Heart left ventricle (tissue), 13 donors: ENCODE measurements at regions not wholly inside any gene's neighbourhood (a gene's known extent, or its start where the extent isn't known, plus 50 kb on each side); places are given as distances from the start of the nearest gene placed in this dataset.

Source experiments
- CTCF ChIP-seq, 12 donors: fragments of 200-600 bp; sonication (generic) in 4 of 12; IDR thresholded peaks; one replicate each; pipeline versions ENCODE4 v1.5.0 to v1.8.0; 2018 to 2022; ENCODE audit warnings: antibody characterized with exemption in 12 of 12, mild to moderate bottlenecking in 5 of 12
- POLR2A ChIP-seq, 2 donors: fragments of 450-650 bp; IDR thresholded peaks; one replicate each; pipeline ENCODE4 v1.6.1; 2017; ENCODE audit warnings: antibody characterized with exemption in 2 of 2, mild to moderate bottlenecking in 2 of 2, moderate library complexity in 2 of 2
- donor health status: ischemic (EF 13 %, LVEDD 7.1; RV severe dilation, severe dysfunction).
- donor health status: DM: no; HTN: yes; CAD: no.
- donor health status: DM: no; HTN: no; CAD: no.
- donor health status: ischemic (EF 25% LVEDD 6.9; RV normal size, moderate dysfunction).
- donor health status: ischemic (EF 25% LVEDD 5.7; RV mildly dilated, moderate dysfunction).
- donor health status: ischemic (EF 35%, LVEDD 5.7; RV mildly dilated, moderate dysfunction).
- donor health status: nonischemic (EF 11% LVEDD 7.7; RV severe dilation, severe dysfunction).
- donor health status: DM: yes; HTN: yes; CAD: no.
- donor health status: PGD.
- donor health status: ischemic (EF 29% LVEDD 5.4; RV normal size, mild dysfunction).
- donor health status: nonischemic (EF 23%, LVEDD 6.1; RV moderate dilation, normal function).

GRCh38 chr6:164418262-164418588 lies 891.2 kb downstream of the C6orf118 start:
- TF ChIP-seq CTCF (IDR thresholded peaks at IDR 0.05), result no peak
- no peak for TF ChIP-seq POLR2A (IDR thresholded peaks at IDR 0.05)
